ENCODE measurements at regions not wholly inside any gene's neighbourhood (a gene's known extent, or its start where the extent isn't known, plus 50 kb on each side); places are given as distances from the start of the nearest gene placed in this dataset.

GRCh38 chr10:121078036-121078435 is 226.9 kb downstream of the WDR11 start:
- Mint-ChIP-seq H3K36me3 (no peaks in the 10 kb centered on the region), H3K4me3 (no peak overlapping the region), H3K27me3 (peaks cover 12 to 38% of the 10 kb centered on the region in 2 donors), H3K27ac (no peak overlapping the region), H3K4me1 (ENCODE audit: low read depth in 2 of 2) (no peaks in the 10 kb centered on the region), H3K9me3 (no peaks in the 10 kb centered on the region)
- no peak for ATAC-seq
- DNase-seq (ENCODE audit: low spot score): no peak

GRCh38 chr10:121078672-121079102 is 227.5 kb downstream of the WDR11 start:
- Mint-ChIP-seq H3K27me3 (peaks cover 12 to 39% of the 10 kb centered on the region in 2 donors), H3K4me3 (no peak overlapping the region), H3K36me3 (no peaks in the 10 kb centered on the region), H3K4me1 (ENCODE audit: low read depth in 2 of 2) (no peaks in the 10 kb centered on the region), H3K27ac (peak overlapping the region in 1 of 2 donors; percentile 72), H3K9me3 (no peaks in the 10 kb centered on the region)
- ATAC-seq (no peak), DNase-seq (ENCODE audit: low spot score) (no peak)

GRCh38 chr10:121079226-121079625 is 228.1 kb downstream of the WDR11 start:
- ATAC-seq (no peak), DNase-seq (ENCODE audit: low spot score) (no peak)
- Mint-ChIP-seq H3K4me3 (no peak overlapping the region), H3K27me3 (peaks cover 12 to 39% of the 10 kb centered on the region in 2 donors), H3K4me1 (ENCODE audit: low read depth in 2 of 2) (no peaks in the 10 kb centered on the region), H3K36me3 (no peaks in the 10 kb centered on the region), H3K9me3 (no peaks in the 10 kb centered on the region), H3K27ac (peak overlapping the region in 1 of 2 donors; percentile 72)

- H3K27ac Mint-ChIP-seq: no peak overlapping the region
- DNase-seq (ENCODE audit: low spot score): no peak
- H3K27me3 Mint-ChIP-seq: peaks cover 12 to 38% of the 10 kb centered on the region in 2 donors
- H3K9me3 Mint-ChIP-seq: no peaks in the 10 kb centered on the region
- no peak for ATAC-seq
- H3K4me3 Mint-ChIP-seq: no peak overlapping the region
- no peaks in the 10 kb centered on the region for H3K4me1 Mint-ChIP-seq (ENCODE audit: low read depth in 2 of 2)
- no peaks in the 10 kb centered on the region for H3K36me3 Mint-ChIP-seq
These were observed 229.2 kb downstream of the WDR11 start for GRCh38 chr10:121080281-121080891.

GRCh38 chr10:121081306-121081705 is 230.1 kb downstream of the WDR11 start:
- DNase-seq (ENCODE audit: low spot score): no peak
- H3K4me1 Mint-ChIP-seq (ENCODE audit: low read depth in 2 of 2): no peaks in the 10 kb centered on the region
- no peak overlapping the region for H3K27ac Mint-ChIP-seq
- no peaks in the 10 kb centered on the region for H3K9me3 Mint-ChIP-seq
- no peak for ATAC-seq
- peaks cover 12 to 32% of the 10 kb centered on the region in 2 donors for H3K27me3 Mint-ChIP-seq
- no peak overlapping the region for H3K4me3 Mint-ChIP-seq
- no peaks in the 10 kb centered on the region for H3K36me3 Mint-ChIP-seq

GRCh38 chr10:121082984-121083383 is 231.8 kb downstream of the WDR11 start:
- DNase-seq (ENCODE audit: low spot score) (no peak), ATAC-seq (no peak)
- Mint-ChIP-seq H3K36me3 (no peaks in the 10 kb centered on the region), H3K27ac (no peak overlapping the region), H3K27me3 (peaks cover 12 to 39% of the 10 kb centered on the region in 2 donors), H3K4me1 (ENCODE audit: low read depth in 2 of 2) (no peaks in the 10 kb centered on the region), H3K9me3 (peaks cover 4% of the 10 kb centered on the region), H3K4me3 (no peak overlapping the region)

- Mint-ChIP-seq H3K4me1 (ENCODE audit: low read depth in 2 of 2) (no peaks in the 10 kb centered on the region), H3K4me3 (no peak overlapping the region), H3K27ac (no peak overlapping the region), H3K36me3 (no peaks in the 10 kb centered on the region), H3K27me3 (peaks cover 7 to 30% of the 10 kb centered on the region in 2 donors), H3K9me3 (peaks cover 4% of the 10 kb centered on the region)
- no peak for DNase-seq (ENCODE audit: low spot score)
- no peak for ATAC-seq
These were observed 233.0 kb downstream of the WDR11 start for GRCh38 chr10:121084016-121084674.

- H3K9me3 Mint-ChIP-seq: peaks cover 4% of the 10 kb centered on the region
- no peaks in the 10 kb centered on the region for H3K4me1 Mint-ChIP-seq (ENCODE audit: low read depth in 2 of 2)
- no peak overlapping the region for H3K27ac Mint-ChIP-seq
- no peaks in the 10 kb centered on the region for H3K36me3 Mint-ChIP-seq
- no peak for DNase-seq (ENCODE audit: low spot score)
- peaks cover 7 to 29% of the 10 kb centered on the region in 2 donors for H3K27me3 Mint-ChIP-seq
- ATAC-seq: no peak
- H3K4me3 Mint-ChIP-seq: no peak overlapping the region
These were observed 233.5 kb downstream of the WDR11 start for GRCh38 chr10:121084675-121085070.

- H3K9me3 Mint-ChIP-seq: peaks cover 4% of the 10 kb centered on the region
- H3K27me3 Mint-ChIP-seq: peaks cover 4 to 23% of the 10 kb centered on the region in 2 donors
- ATAC-seq (no peak), DNase-seq (ENCODE audit: low spot score) (no peak)
- H3K36me3 Mint-ChIP-seq: no peaks in the 10 kb centered on the region
- H3K4me1 Mint-ChIP-seq (ENCODE audit: low read depth in 2 of 2): no peaks in the 10 kb centered on the region
- H3K4me3 Mint-ChIP-seq: no peak overlapping the region
- H3K27ac Mint-ChIP-seq: no peak overlapping the region
These were observed 234.2 kb downstream of the WDR11 start for GRCh38 chr10:121085367-121085766.

- ATAC-seq (no peak), DNase-seq (ENCODE audit: low spot score) (no peak)
- no peaks in the 10 kb centered on the region for H3K4me1 Mint-ChIP-seq (ENCODE audit: low read depth in 2 of 2)
- H3K27ac Mint-ChIP-seq: no peak overlapping the region
- no peaks in the 10 kb centered on the region for H3K36me3 Mint-ChIP-seq
- H3K9me3 Mint-ChIP-seq: peaks cover 4% of the 10 kb centered on the region
- H3K27me3 Mint-ChIP-seq: peaks cover 0 to 15% of the 10 kb centered on the region in 2 donors
- H3K4me3 Mint-ChIP-seq: no peak overlapping the region
These were observed 236.0 kb downstream of the WDR11 start for GRCh38 chr10:121087129-121087528.

GRCh38 chr10:121087688-121088087 is 236.5 kb downstream of the WDR11 start:
- Mint-ChIP-seq H3K9me3 (peaks cover 4% of the 10 kb centered on the region), H3K27ac (no peak overlapping the region), H3K27me3 (peaks cover 0 to 12% of the 10 kb centered on the region in 2 donors), H3K4me3 (no peak overlapping the region), H3K4me1 (ENCODE audit: low read depth in 2 of 2) (no peaks in the 10 kb centered on the region), H3K36me3 (no peaks in the 10 kb centered on the region)
- ATAC-seq (peak in 1 of 2 donors; percentile 39), DNase-seq (ENCODE audit: low spot score) (no peak)

GRCh38 chr10:121088524-121088923 is 237.4 kb downstream of the WDR11 start:
- Mint-ChIP-seq H3K27me3 (peaks cover 0 to 7% of the 10 kb centered on the region in 2 donors), H3K36me3 (no peaks in the 10 kb centered on the region), H3K9me3 (peaks cover 4% of the 10 kb centered on the region), H3K4me1 (ENCODE audit: low read depth in 2 of 2) (no peaks in the 10 kb centered on the region), H3K4me3 (no peak overlapping the region), H3K27ac (no peak overlapping the region)
- DNase-seq (ENCODE audit: low spot score) (no peak), ATAC-seq (no peak)

- no peaks in the 10 kb centered on the region for H3K36me3 Mint-ChIP-seq
- no peak overlapping the region for H3K4me3 Mint-ChIP-seq
- no peaks in the 10 kb centered on the region for H3K4me1 Mint-ChIP-seq (ENCODE audit: low read depth in 2 of 2)
- H3K27ac Mint-ChIP-seq: no peak overlapping the region
- ATAC-seq (no peak), DNase-seq (ENCODE audit: low spot score) (no peak)
- peaks cover 0 to 7% of the 10 kb centered on the region in 2 donors for H3K27me3 Mint-ChIP-seq
- peaks cover 4% of the 10 kb centered on the region for H3K9me3 Mint-ChIP-seq
These were observed 238.3 kb downstream of the WDR11 start for GRCh38 chr10:121089434-121089833.

GRCh38 chr10:121091961-121092719 is 241.0 kb downstream of the WDR11 start:
- no peak overlapping the region for H3K27ac Mint-ChIP-seq
- ATAC-seq: no peak
- DNase-seq (ENCODE audit: low spot score): no peak
- H3K36me3 Mint-ChIP-seq: no peaks in the 10 kb centered on the region
- peaks cover 4% of the 10 kb centered on the region for H3K9me3 Mint-ChIP-seq
- no peaks in the 10 kb centered on the region for H3K4me1 Mint-ChIP-seq (ENCODE audit: low read depth in 2 of 2)
- peaks cover 0 to 18% of the 10 kb centered on the region in 2 donors for H3K27me3 Mint-ChIP-seq
- no peak overlapping the region for H3K4me3 Mint-ChIP-seq

All from natural killer cell treated with Interleukin-12 subunit alpha and Interleukin-12 subunit beta and Interleukin-15 and Interleukin-18, amount 100 ng/mL, for 72 hours (primary cell).